ENCODE measurements at regions not wholly inside any gene's neighbourhood (a gene's known extent, or its start where the extent isn't known, plus 50 kb on each side); places are given as distances from the start of the nearest gene placed in this dataset.
"Not testable (repeated sequence)": the region's sequence is repeated elsewhere in the genome, so short reads cannot be mapped to it uniquely, and the experiment has no call there.

DNA sequence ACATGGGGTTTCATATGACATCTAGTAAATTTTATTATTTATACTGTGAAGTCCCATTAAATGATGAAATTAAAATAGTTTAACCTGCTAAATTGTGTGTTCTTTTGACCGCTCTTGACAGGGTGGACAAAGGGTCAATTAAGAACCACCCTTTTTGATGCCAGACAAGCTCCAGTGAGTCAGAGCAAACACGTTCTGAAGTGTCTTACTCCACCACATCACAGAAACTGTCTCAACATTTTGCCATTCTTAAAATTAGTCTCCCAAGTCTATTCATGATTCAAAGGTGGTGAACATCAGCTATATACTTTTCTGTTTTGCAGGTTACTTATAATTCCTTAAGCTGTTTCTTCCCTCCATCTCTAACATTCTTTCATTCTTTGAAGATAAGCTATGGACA is 142.1 kb downstream of the SPATA31A6 start:
- ATAC-seq; intact Hi-C loops (cut with DNase I); H3K27ac ChIP-seq; H3K36me3 ChIP-seq (ENCODE audit: insufficient read depth in 1 of 2, low read depth in 1 of 2); DNase-seq; H3K27me3 ChIP-seq (ENCODE audit: insufficient read depth in 3 of 3, low read length in 2 of 3); H3K4me3 ChIP-seq; H3K9me3 ChIP-seq; H3K4me1 ChIP-seq: not testable (repeated sequence)
- 62 to 72% (median 71%) methylated on average over 2 of the region's 2 CpGs for WGBS, 3 donors

DNA sequence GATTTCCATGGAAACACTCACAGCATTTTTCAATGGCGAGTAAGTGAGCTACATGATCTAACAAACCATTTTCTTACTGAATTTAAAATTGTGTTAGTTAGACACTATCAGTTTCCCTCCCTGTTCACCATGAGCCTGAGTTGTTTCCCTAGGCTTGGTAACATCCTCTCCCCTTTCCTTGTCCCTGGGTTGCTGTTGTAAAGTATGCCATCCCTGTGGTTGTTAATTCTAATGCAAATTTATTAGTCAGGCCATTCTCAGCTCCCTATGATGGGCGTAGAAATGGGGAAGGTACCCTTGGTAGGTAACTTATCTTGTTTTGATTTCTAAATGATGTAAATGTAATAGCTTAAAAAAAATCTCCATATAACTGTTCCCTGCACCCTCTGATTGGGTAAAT is 143.0 kb downstream of the SPATA31A6 start:
- ATAC-seq; H3K4me3 ChIP-seq; H3K36me3 ChIP-seq (ENCODE audit: insufficient read depth in 1 of 2, low read depth in 1 of 2); H3K4me1 ChIP-seq; intact Hi-C loops (cut with DNase I); DNase-seq; H3K27me3 ChIP-seq (ENCODE audit: insufficient read depth in 3 of 3, low read length in 2 of 3); H3K9me3 ChIP-seq; H3K27ac ChIP-seq: not testable (repeated sequence)
- 68 to 88% (median 84%) methylated on average over 1 of the region's 2 CpGs for WGBS, 3 donors

DNA sequence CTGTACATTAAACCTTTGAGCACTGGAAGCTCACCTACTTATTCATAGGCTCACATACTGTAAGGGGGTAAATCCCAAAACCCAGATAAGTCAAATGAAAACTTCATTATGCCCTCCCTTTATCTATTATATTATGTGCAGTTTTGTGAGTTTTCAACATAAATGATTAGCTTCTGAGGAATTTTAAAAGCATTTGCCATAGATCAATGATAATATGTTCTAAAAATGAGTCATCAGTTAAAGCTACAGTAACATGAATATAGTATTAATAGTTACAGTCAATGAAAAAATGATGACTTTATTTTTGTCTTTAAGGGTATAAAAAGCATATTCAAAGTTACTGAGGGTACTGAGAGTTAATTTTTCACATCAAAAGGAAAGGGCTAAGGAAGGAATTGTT is 151.9 kb downstream of the SPATA31A6 start:
- H3K4me3 ChIP-seq: not testable (repeated sequence)

DNA sequence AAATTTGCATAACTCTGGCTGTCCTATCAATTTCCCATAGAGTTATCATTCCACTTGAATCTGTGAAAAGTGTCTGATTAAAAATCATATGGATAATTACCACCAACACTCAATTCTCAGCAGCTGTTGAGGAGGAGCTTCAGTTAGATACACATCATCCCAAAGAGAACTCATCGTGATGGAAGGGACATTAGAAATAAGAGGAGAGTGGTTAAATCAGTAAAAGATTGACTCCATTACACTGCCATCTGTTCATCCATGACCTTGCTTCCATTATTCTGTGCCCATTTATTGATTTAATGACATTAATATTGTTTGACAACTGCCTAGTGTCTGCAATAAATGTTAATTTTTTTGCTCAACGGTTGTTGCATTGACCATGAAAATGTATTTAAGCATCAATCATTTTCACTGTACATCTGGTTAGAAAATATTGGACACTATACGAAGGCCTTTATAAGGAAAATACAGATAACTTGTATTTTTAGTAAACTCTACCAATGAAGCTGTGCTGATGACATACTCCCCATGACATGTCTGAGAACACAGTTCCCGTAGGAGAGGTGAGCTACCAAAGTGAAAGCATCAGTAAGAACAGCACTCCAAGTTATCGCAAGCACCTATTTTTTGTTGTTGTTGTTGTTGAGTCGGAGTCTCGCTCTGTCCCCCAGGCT is 152.7 kb downstream of the SPATA31A6 start:
- WGBS, 3 donors: 82 to 89% (median 84%) methylated on average over 7 of the region's 7 CpGs
- DNase-seq; H3K9me3 ChIP-seq; H3K27ac ChIP-seq; intact Hi-C loops (cut with DNase I); H3K36me3 ChIP-seq (ENCODE audit: insufficient read depth in 1 of 2, low read depth in 1 of 2); ATAC-seq; H3K27me3 ChIP-seq (ENCODE audit: insufficient read depth in 3 of 3, low read length in 2 of 3); H3K4me3 ChIP-seq; H3K4me1 ChIP-seq: not testable (repeated sequence)

More for the DNA sequence above, 151.9 kb downstream of the SPATA31A6 start:
- H3K4me1 ChIP-seq; ATAC-seq; H3K9me3 ChIP-seq; intact Hi-C loops (cut with DNase I); H3K27me3 ChIP-seq (ENCODE audit: insufficient read depth in 3 of 3, low read length in 2 of 3); DNase-seq; H3K27ac ChIP-seq; H3K36me3 ChIP-seq (ENCODE audit: insufficient read depth in 1 of 2, low read depth in 1 of 2): not testable (repeated sequence)

DNA sequence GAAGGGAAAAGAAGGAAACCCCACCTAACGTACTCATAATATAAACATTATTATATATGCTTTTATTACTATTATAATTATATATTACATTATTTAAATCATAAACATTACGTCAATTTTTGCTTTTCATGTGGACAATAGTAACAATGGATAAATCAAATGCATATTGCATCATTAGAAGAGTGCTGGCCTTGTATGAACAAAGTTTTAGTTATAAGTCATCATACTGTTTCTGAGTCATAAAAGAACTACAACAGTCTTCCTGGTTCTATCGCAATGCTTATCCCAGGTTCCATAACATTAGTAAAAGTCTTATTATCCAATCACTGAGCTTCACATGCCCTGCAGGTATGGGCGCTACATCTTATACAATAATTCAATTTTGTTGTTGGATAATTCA is 154.8 kb downstream of the SPATA31A6 start:
- H3K9me3 ChIP-seq; DNase-seq; H3K4me1 ChIP-seq; H3K36me3 ChIP-seq (ENCODE audit: insufficient read depth in 1 of 2, low read depth in 1 of 2); H3K4me3 ChIP-seq; ATAC-seq; intact Hi-C loops (cut with DNase I); H3K27me3 ChIP-seq (ENCODE audit: insufficient read depth in 3 of 3, low read length in 2 of 3); H3K27ac ChIP-seq: not testable (repeated sequence)
- WGBS, 3 donors: 86 to 87% (median 87%) methylated on average over 4 of the region's 4 CpGs

DNA sequence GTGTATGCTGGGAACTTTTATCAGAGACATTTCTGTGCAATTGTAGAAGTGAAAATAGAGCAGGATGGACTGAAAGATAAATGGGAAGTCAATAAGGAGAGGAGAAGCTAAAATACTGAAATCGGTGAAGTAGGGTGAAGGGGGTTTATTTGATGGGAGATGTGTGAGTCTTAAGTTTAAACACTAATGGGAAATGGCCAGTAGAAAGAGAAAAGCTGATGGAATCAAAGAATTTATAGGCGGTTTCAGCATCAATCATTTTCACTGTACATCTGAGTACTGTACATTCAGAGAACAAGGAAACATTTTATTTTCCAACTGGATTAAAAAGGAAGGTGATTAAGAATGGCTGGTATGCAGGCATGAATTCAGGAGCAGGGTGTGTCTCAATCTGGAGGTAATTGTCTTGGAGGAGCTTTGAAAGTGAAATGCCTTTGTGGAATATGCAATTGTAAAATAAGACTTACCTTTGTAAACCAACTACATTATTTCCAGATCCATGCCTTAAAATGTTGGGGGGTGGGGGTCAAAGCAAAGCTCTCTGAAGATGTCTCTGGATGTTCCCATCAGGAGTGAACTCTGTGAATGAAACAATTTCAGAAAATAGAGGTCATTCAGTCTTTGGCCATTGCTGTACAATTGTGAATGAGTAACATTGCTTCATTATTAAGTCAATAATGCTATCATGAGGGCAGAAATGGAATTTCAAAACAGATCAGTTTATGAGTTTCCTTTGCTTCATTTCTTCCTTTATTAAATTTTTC is 156.4 kb downstream of the SPATA31A6 start:
- ATAC-seq; H3K4me1 ChIP-seq; H3K27me3 ChIP-seq (ENCODE audit: insufficient read depth in 3 of 3, low read length in 2 of 3); H3K27ac ChIP-seq; H3K9me3 ChIP-seq; intact Hi-C loops (cut with DNase I); H3K4me3 ChIP-seq; H3K36me3 ChIP-seq (ENCODE audit: insufficient read depth in 1 of 2, low read depth in 1 of 2); DNase-seq: not testable (repeated sequence)
- 83 to 91% (median 90%) methylated on average over 2 of the region's 2 CpGs for WGBS, 3 donors

DNA sequence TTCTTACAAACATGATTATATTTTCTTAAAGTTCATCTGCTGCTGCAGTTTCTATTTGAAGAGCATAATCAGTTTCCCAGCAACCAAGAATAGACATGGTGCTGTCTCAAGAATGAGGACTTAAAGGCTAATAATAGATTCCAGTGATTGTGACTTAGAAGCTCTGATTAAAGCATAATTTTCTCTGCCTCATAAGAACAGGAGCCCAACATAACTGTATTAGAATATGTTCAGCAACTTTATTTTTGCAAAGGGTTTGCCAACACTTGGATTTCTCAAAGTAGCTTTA is 156.9 kb downstream of the SPATA31A6 start:
- H3K4me3 ChIP-seq; intact Hi-C loops (cut with DNase I); ATAC-seq; H3K27me3 ChIP-seq (ENCODE audit: insufficient read depth in 3 of 3, low read length in 2 of 3); H3K36me3 ChIP-seq (ENCODE audit: insufficient read depth in 1 of 2, low read depth in 1 of 2); H3K27ac ChIP-seq; DNase-seq; H3K4me1 ChIP-seq; H3K9me3 ChIP-seq: not testable (repeated sequence)

DNA sequence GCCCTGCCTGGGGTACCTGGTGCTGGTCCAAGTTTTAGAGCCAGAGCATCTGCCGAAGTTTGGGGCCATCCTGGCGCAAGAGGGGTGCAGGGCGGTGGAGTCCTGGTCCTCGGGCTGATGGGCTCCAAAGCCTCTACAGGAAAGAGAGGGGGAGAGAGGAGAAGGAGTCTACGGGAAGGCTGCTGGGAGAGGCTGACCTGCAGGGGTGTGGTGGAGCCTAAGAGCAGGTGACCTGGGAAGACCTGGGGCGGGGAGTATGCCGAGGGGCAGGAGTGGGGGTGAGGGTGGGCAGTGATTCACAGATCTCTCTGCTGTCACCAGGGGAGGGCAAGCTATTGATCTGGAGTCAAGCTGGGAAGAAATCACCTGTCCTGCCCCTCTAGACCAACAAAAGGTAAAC is 158.4 kb downstream of the SPATA31A6 start:
- H3K36me3 ChIP-seq (ENCODE audit: insufficient read depth in 1 of 2, low read depth in 1 of 2); DNase-seq; H3K4me3 ChIP-seq; ATAC-seq; intact Hi-C loops (cut with DNase I); H3K27ac ChIP-seq; H3K4me1 ChIP-seq; H3K27me3 ChIP-seq (ENCODE audit: insufficient read depth in 3 of 3, low read length in 2 of 3); H3K9me3 ChIP-seq: not testable (repeated sequence)
- WGBS, 3 donors: 76 to 87% (median 83%) methylated on average over 5 to 7 of the region's 7 CpGs

DNA sequence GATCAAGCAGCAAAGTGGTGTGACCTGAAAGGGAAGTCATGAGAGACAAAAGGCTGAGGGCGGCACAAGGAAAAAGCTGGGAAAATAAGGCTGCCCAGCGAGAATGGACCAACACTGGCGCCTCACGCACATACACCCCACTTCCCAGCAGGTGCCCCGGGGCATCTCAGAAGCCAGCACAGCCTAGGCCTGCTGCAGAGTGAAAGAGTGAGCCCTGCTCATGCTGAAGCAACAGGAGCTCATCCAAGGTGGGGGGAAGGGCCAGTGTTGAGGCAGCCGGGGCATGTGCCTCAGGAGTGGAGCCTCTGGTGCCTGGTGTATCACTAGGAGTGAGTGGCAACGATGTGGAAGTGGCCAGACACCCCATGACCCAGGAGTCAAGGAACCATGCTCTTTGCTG is 158.8 kb downstream of the SPATA31A6 start:
- H3K9me3 ChIP-seq; H3K27ac ChIP-seq; intact Hi-C loops (cut with DNase I); H3K36me3 ChIP-seq (ENCODE audit: insufficient read depth in 1 of 2, low read depth in 1 of 2); H3K27me3 ChIP-seq (ENCODE audit: insufficient read depth in 3 of 3, low read length in 2 of 3); DNase-seq; ATAC-seq; H3K4me3 ChIP-seq; H3K4me1 ChIP-seq: not testable (repeated sequence)
- 82 to 88% (median 86%) methylated on average over 5 to 6 of the region's 7 CpGs for WGBS, 3 donors

DNA sequence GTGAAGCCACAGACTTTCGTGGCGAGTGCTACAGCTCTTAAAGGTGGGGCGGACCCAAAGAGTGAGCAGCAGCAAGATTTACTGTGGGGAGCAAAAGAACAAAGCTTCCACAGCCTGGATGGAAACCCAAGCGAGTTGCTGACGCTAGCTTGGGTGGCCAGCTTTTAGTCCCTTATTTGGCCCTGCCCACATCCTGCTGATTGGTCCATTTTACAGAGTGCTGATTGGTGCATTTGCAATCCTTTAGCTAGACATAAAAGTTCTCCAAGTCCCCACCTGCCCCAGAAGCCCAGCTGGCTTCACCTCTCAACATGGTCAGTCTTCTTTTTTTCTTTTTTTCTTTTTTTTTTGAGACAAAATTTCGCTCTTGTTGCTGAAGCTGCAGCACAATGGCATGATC is 161.0 kb downstream of the SPATA31A6 start:
- H3K4me1 ChIP-seq; intact Hi-C loops (cut with DNase I); DNase-seq; H3K4me3 ChIP-seq; H3K27ac ChIP-seq; ATAC-seq; H3K27me3 ChIP-seq (ENCODE audit: insufficient read depth in 3 of 3, low read length in 2 of 3); H3K36me3 ChIP-seq (ENCODE audit: insufficient read depth in 1 of 2, low read depth in 1 of 2); H3K9me3 ChIP-seq: not testable (repeated sequence)
- 90 to 95% (median 92%) methylated on average over 6 of the region's 6 CpGs for WGBS, 3 donors

DNA sequence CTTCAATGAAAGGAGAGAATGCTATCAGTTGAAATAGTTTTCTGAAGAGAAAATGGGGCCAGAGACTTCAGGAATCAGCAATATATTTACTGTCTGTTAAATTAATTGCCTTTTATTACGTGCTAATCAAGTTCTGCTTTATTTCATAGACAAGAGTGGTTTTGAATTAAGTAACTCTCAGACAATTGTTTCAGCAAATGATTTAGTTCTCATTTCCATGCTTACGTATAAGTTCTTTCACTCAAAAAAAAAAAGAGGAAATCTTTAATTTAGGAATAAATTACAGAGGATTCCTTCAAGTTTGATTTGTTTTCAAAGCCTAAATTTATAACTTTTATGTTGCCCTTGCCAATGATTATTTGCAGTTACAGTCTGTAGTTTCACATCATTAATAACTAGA is 163.5 kb downstream of the SPATA31A6 start:
- H3K4me1 ChIP-seq; H3K9me3 ChIP-seq; H3K27ac ChIP-seq; ATAC-seq; H3K36me3 ChIP-seq (ENCODE audit: insufficient read depth in 1 of 2, low read depth in 1 of 2); H3K4me3 ChIP-seq; intact Hi-C loops (cut with DNase I); H3K27me3 ChIP-seq (ENCODE audit: insufficient read depth in 3 of 3, low read length in 2 of 3); DNase-seq: not testable (repeated sequence)
- WGBS, 3 donors: 78 to 80% (median 80%) methylated on average over 2 of the region's 2 CpGs

DNA sequence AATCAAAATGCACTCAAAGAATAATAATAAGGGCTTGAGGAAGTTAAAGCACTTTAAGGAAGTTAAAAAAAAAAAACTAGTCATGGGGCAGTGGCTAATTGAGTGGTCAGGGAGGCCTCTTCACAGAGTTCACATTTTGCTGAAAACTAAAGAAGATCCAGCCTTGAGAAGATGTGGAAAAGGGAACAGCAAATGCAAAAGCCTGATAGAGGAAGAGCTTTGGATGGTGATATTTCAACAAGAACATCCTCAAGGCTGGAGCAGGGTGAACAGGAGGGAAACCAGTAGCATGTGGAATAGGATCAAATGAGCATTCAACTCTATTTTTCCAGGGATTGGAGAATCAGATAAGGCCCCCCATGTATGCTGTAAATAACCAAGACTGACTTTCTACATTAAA is 165.7 kb downstream of the SPATA31A6 start:
- H3K4me3 ChIP-seq; intact Hi-C loops (cut with DNase I); H3K27me3 ChIP-seq (ENCODE audit: insufficient read depth in 3 of 3, low read length in 2 of 3); H3K4me1 ChIP-seq; ATAC-seq; H3K27ac ChIP-seq; H3K36me3 ChIP-seq (ENCODE audit: insufficient read depth in 1 of 2, low read depth in 1 of 2); DNase-seq; H3K9me3 ChIP-seq: not testable (repeated sequence)

Measured in psoas muscle (tissue), 7 donors.